ENCODE measurements at regions not wholly inside any gene's neighbourhood (a gene's known extent, or its start where the extent isn't known, plus 50 kb on each side); places are given as distances from the start of the nearest gene placed in this dataset.

DNA sequence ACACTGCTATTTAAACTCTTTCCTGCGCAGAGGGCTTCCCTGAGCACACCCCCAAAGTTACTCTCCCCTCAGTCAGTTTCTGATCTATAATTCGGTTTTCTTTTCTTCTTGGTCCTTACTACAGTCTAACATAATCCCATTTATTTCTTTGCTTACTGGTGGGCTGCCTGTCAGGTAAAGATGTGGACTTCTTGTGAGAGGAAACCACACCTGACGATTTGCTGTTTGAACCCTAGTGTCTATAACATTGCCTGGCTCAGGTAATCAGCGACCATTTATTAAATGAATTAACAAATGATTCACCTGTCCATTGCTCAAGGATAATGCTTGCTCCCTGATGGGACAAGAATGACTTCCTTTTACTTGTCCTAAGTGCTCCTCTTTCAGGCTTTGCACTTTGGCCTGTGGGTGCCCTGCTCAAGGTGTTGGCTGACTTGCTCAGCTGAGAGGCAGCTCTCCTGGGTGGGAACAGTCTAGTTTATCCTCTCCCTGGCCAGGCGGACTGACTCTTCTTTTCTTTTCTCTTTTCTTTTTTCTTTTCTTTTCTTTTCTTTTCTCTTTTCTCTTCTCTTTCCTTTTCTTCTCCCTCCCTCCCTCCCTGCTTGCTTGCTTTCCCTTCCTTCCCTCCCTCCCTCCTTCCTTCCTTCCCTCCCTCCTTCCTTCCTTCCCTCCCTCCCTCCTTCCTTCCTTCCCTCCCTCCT lies 233.1 kb downstream of the BCAS1 start:
- Histone ChIP-seq H3K9me3 (no peaks in the 10 kb centered on the region), H3K27ac (no peak overlapping the region), H3K4me3 (no peak overlapping the region), H3K36me3 (no peaks in the 10 kb centered on the region), H3K4me1 (no peaks in the 10 kb centered on the region), H3K27me3 (no peaks in the 10 kb centered on the region)
- DNase-seq = no peak
- in situ Hi-C loops (cut with MboI; ENCODE audit: low sequenced_read_pairs in 4 of 4) (no loop called here), intact Hi-C loops (cut with DNase I; ENCODE audit: low total_unique reads) (no loop called here)
- no peak for TF ChIP-seq POLR2A (IDR thresholded peaks at IDR 0.05)
- no peak for TF ChIP-seq CTCF (IDR thresholded peaks at IDR 0.05 in 4 of 5, conservative IDR thresholded peaks at IDR 0.05 in 1 of 5)
- no peak for ATAC-seq

DNA sequence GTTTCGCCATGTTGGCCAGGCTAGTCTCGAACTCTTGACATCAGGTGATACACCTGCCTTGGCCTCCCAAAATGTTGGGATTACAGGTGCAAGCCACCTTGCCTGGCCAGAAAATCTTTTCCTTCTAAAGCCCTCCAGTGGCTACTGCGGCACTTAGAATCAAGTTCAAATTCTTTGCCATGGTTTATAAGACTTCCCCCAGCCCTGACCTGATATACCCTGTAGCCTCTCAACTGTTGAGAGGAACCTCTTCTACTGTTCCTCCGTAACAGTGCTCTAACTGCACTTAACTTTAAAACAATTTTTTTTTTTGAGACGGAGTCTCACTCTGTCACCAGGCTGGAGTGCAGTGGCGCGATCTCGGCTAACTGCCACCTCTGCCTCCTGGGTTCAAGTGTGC lies 235.6 kb downstream of the BCAS1 start:
- no peak for TF ChIP-seq POLR2A (IDR thresholded peaks at IDR 0.05)
- no peak for TF ChIP-seq CTCF (IDR thresholded peaks at IDR 0.05 in 4 of 5, conservative IDR thresholded peaks at IDR 0.05 in 1 of 5)
- intact Hi-C loops (cut with DNase I; ENCODE audit: low total_unique reads) = no loop called here
- ATAC-seq (no peak), DNase-seq (no peak)
- in situ Hi-C loops (cut with MboI; ENCODE audit: low sequenced_read_pairs in 4 of 4) = no loop called here
- Histone ChIP-seq H3K4me1 (peaks cover 7 to 9% of the 10 kb centered on the region in 2 donors), H3K4me3 (no peak overlapping the region), H3K27ac (no peak overlapping the region), H3K9me3 (no peaks in the 10 kb centered on the region), H3K36me3 (no peaks in the 10 kb centered on the region), H3K27me3 (no peaks in the 10 kb centered on the region)

DNA sequence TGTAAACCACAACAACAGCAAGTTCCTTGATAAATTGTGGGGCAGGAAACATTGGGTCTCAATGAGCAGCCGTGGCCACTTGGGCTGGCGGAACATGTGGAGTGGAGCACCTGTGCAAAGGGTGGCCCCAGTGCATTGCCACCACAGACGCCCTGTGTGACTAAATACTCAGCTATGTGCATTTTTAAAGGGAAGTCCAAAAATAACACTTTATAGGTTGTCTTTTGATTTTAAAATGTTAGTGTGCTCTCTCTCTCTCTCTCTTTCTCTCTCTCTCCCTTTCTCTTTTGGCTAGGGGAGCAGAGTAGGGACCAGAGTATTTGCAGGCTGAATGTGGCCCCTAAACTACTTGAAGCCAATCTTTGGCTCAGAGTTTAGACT lies 236.3 kb downstream of the BCAS1 start:
- in situ Hi-C loops (cut with MboI; ENCODE audit: low sequenced_read_pairs in 4 of 4) = no loop called here
- TF ChIP-seq POLR2A (IDR thresholded peaks at IDR 0.05) (no peak), CTCF (IDR thresholded peaks at IDR 0.05 in 4 of 5, conservative IDR thresholded peaks at IDR 0.05 in 1 of 5) (no peak)

DNA sequence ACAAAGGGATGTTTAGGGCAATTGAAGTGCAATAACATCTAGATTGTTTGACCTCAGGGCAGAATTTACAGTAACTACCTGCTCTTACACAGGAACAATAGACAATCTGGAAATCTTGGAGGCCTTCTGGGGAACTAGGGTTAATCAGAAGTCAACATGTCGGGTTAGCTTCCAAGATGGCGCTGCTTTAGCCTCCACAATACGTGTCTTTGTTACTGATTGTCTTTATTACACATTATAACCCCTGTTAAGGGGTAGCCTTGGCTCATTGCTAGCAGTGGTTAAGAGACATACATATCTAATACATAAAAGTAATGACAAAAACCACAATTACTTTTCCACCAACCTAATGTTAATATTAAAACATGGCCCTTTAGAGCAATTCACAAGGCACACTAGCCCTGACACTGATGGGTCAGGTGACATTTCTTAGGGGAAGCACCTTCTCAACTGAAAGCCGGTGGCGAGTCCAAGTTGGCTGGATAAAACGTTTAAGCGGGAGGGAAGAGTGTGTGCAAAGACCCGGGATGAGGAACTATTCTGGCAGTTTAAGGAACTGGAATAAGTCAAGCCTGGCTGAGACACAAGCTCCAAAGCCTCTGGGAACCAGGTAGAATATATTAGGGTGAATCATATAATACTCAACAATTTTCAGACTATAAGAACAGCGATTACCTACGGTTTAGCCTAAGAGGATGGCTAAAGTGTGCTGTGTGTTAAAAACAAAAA lies 236.9 kb downstream of the BCAS1 start:
- H3K27ac ChIP-seq = no peak overlapping the region
- intact Hi-C loops (cut with DNase I; ENCODE audit: low total_unique reads) = no loop called here

More for the DNA sequence above, 236.3 kb downstream of the BCAS1 start:
- H3K9me3 ChIP-seq = no peaks in the 10 kb centered on the region
- DNase-seq (no peak), ATAC-seq (no peak)
- H3K4me1 ChIP-seq = peaks cover 13 to 16% of the 10 kb centered on the region in 2 donors
- H3K27me3 ChIP-seq = no peaks in the 10 kb centered on the region
- no peak overlapping the region for H3K4me3 ChIP-seq
- H3K36me3 ChIP-seq = no peaks in the 10 kb centered on the region
- intact Hi-C loops (cut with DNase I; ENCODE audit: low total_unique reads) = no loop called here
- H3K27ac ChIP-seq = no peak overlapping the region

More for the DNA sequence above, 236.9 kb downstream of the BCAS1 start:
- Histone ChIP-seq H3K36me3 (no peaks in the 10 kb centered on the region), H3K4me3 (no peak overlapping the region), H3K27me3 (no peaks in the 10 kb centered on the region), H3K4me1 (peaks cover 18 to 21% of the 10 kb centered on the region in 2 donors), H3K9me3 (no peaks in the 10 kb centered on the region)
- DNase-seq = no peak
- in situ Hi-C loops (cut with MboI; ENCODE audit: low sequenced_read_pairs in 4 of 4) = no loop called here
- ATAC-seq = no peak
- TF ChIP-seq POLR2A (IDR thresholded peaks at IDR 0.05) (no peak), CTCF (IDR thresholded peaks at IDR 0.05 in 4 of 5, conservative IDR thresholded peaks at IDR 0.05 in 1 of 5) (no peak)

Measured in gastrocnemius medialis (tissue), 4 donors.